HG03354 (cell line): ENCODE measurements at regions not wholly inside any gene's neighbourhood (a gene's known extent, or its start where the extent isn't known, plus 50 kb on each side); places are given as distances from the start of the nearest gene placed in this dataset.
"Not testable (repeated sequence)": the region's sequence is repeated elsewhere in the genome, so short reads cannot be mapped to it uniquely, and the experiment has no call there.

Experiments
- ATAC-seq: cut with Tn5 transposase; IDR thresholded peaks from one replicate; pipeline ENCODE4 v1.9.1; 2021; ENCODE audit warnings: mild to moderate bottlenecking; ENCODE audit not compliant: unreplicated experiment, poor library complexity, severe bottlenecking

GRCh38 chr6:121885399-121886152 lies 450.1 kb downstream of the GJA1 start:
- no peak for ATAC-seq

GRCh38 chr6:121886223-121886830 lies 450.9 kb downstream of the GJA1 start:
- ATAC-seq: no peak

- no peak for ATAC-seq
These were observed 452.3 kb downstream of the GJA1 start for GRCh38 chr6:121887724-121888123.

GRCh38 chr6:121890307-121890910 lies 455.0 kb downstream of the GJA1 start:
- no peak for ATAC-seq

DNA sequence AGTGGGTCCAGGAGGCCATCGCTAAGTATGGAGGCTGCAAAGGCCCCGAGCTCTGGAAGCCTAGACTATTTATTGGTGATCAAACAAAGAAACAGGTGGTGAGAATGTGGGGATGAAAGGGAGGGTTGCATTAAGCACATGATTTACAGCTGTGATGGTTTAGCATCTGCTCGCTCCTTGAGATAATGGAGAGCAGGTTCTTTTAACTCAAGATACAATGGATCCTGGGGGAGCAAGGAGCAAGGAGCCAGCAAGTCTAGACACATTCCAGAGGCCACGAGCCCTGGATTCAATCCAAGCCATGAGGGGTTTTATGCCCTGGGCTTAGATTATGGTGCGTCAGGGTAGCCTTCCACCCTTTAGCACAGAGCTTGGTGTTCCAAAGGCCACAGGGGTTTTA lies 460.3 kb downstream of the GJA1 start:
- ATAC-seq: not testable (repeated sequence)

GRCh38 chr6:121896363-121896762 lies 460.9 kb downstream of the GJA1 start:
- ATAC-seq: no peak

DNA sequence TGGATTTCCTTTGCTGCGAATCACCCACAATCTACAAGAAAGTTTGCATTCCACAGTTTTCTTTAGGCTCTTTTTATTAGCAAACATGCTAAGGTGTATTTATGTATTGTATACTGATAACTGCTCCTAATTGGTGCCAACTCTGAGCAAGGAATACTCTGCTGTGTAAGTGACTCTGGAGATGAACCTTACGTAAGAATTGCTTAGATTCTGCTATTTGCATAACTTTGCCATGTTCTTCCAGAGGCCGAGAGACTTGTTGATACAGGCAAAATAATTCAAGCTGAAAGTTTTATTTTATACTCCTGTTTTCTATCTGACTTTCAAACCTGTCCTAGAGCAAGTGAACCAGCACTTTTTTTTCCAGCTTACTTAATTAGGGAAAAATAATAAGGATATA lies 461.3 kb downstream of the GJA1 start:
- no peak for ATAC-seq

DNA sequence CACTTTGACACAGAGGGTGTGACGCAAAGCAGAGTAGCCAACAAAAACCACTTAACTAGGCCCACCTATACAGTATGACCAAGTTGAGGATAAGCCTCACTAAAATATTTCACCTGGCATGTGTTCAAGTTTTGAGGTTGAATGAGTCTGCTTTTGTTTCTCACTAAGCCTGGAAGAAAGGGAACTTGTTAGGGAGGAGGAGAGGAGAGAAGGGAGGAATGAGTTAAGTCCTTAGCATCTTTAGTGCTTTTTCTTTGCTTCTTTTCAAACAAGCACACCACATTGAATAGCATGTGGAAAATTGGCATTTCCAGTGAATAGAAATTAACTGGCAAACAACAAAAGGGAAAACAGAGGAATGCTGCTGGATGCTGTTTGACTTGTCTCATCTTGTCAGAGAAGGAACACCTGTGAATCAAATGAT lies 461.9 kb downstream of the GJA1 start:
- no peak for ATAC-seq

DNA sequence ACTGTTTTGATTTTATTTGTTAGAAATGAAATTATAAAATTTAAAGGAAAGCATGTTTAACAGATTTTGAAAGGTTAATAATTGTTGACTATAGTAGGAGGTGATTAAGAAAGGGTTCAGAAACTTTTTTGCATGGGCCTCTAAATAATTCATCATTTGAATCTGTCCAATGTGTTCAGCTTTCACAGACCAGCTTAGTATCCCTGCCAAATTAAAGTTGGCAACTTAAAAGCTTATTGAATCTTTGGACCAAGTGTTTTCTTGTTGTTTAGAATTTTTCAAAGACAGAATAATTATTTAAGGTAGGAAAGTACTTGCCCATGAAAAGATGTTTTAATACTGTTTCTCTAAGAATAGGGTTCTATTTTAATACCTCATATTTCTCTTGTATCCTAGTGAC lies 466.0 kb downstream of the GJA1 start:
- no peak for ATAC-seq

DNA sequence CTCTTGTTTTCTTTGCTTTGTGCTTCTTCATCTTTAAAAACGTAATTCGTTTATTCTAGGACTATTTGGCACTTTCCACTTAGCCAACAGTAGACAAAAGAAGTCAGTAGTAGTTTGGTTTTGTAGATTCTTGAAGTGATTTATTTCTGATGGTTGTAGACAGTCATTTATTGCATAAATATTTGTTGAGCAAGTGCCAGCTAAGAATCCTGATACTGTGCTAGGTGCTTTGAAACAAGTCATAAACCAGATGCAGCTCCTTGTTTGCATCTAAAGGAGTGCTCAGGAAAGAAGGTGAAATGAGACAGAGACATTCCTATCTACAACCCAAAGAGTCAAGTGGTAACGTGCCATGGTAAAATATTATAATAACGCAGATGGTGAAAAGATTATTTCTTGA lies 469.1 kb downstream of the GJA1 start:
- no peak for ATAC-seq

DNA sequence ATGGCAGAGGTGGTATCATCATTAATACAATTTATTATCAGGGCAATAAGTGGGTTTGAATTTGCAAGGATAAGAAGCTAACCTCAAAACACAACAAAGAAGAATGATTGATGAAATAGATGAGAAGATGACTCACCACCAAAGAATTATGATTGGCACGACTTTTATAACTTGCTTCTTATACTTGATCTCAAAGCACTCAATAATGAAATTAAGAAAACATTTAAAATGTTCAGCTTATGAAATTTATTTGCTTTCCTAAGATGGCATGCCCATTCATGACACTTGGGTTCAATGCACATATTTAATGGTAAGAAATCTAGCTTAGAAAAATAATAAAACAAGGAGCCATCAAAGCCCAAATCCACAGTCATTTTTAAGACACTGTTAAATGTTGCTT lies 477.5 kb downstream of the GJA1 start:
- no peak for ATAC-seq

GRCh38 chr6:121917263-121917829 lies 481.9 kb downstream of the GJA1 start:
- ATAC-seq: no peak

- no peak for ATAC-seq
These were observed 481.5 kb upstream of the HSF2 start for GRCh38 chr6:121917834-121918559.

- ATAC-seq: no peak
These were observed 478.8 kb upstream of the HSF2 start for GRCh38 chr6:121920616-121921015.

DNA sequence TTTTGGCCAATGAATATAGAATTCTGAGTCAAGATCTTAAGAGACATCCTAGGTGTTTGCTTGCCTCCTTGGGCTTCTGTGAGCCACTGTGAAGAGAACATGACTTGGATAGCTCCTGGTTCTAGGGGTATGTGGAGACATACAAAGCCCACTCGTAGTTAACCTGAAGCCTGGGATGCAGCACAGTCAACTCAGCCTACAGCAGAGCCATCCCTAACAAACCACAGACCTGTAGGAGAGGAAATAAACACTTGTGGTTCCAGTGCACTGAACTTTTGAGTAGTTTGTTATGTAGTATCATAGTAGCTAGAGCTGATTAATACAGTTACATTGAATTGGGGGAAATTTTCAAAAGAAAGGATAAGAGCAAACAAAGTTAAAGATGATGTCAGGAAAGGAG lies 474.4 kb upstream of the HSF2 start:
- no peak for ATAC-seq

GRCh38 chr6:121925534-121926255 lies 473.8 kb upstream of the HSF2 start:
- ATAC-seq: no peak

- no peak for ATAC-seq
These were observed 470.2 kb upstream of the HSF2 start for GRCh38 chr6:121929301-121929700.

- ATAC-seq: no peak
These were observed 467.1 kb upstream of the HSF2 start for GRCh38 chr6:121932076-121932991.

GRCh38 chr6:121934451-121934850 lies 465.0 kb upstream of the HSF2 start:
- no peak for ATAC-seq
